SK-N-SH treated with all-trans-retinoic acid at 6 μM for 48 hours (cell line): ENCODE measurements at regions not wholly inside any gene's neighbourhood (a gene's known extent, or its start where the extent isn't known, plus 50 kb on each side); places are given as distances from the start of the nearest gene placed in this dataset.

Source experiments
- ATAC-seq: fragments of 200-7000 bp; cut with Tn5 transposase; 3 replicates; pipeline ENCODE4 v1.9.1; 2020; ENCODE audit warnings: mild to moderate bottlenecking, moderate library complexity
- ARNTL ChIP-seq: fragments of 450-650 bp; formaldehyde crosslinking; IDR thresholded peaks from 2 replicates; pipeline ENCODE4 v1.5.0; 2020; ENCODE audit warnings: low read depth, mild to moderate bottlenecking, moderate library complexity, borderline replicate concordance
- BACH2 ChIP-seq: fragments of 250-450 bp; sonication (Bioruptor Pico); IDR thresholded peaks from 2 replicates; pipeline ENCODE4 v1.9.0; 2021; ENCODE audit warnings: mild to moderate bottlenecking, borderline replicate concordance
- CSDC2 ChIP-seq: fragments of 250-450 bp; sonication (Bioruptor Pico); IDR thresholded peaks from 2 replicates; pipeline ENCODE4 v1.5.0; 2020; ENCODE audit warnings: mild to moderate bottlenecking, moderate library complexity
- ESRRG ChIP-seq: fragments of 250-450 bp; sonication (Bioruptor Pico); IDR thresholded peaks from 2 replicates; pipeline ENCODE4 v1.6.1; 2021; ENCODE audit warnings: mild to moderate bottlenecking
- GLIS3 ChIP-seq: fragments of 250-450 bp; sonication (Bioruptor Pico); IDR thresholded peaks from 2 replicates; pipeline ENCODE4 v1.5.0; 2020; ENCODE audit warnings: mild to moderate bottlenecking, moderate library complexity
- ISL1 ChIP-seq: fragments of 250-450 bp; sonication (Bioruptor Pico); IDR thresholded peaks from 2 replicates; pipeline ENCODE4 v2.1.2; 2022; ENCODE audit warnings: mild to moderate bottlenecking, moderate library complexity
- OSR1 ChIP-seq: fragments of 250-450 bp; sonication (Bioruptor Pico); IDR thresholded peaks from 2 replicates; pipeline ENCODE4 v1.8.0; 2022; ENCODE audit warnings: moderate library complexity, mild to moderate bottlenecking, inconsistent platforms
- PPARA ChIP-seq: fragments of 250-450 bp; sonication (Bioruptor Pico); IDR thresholded peaks from 2 replicates; pipeline ENCODE4 v1.5.0; 2020; ENCODE audit warnings: mild to moderate bottlenecking, borderline replicate concordance
- RARB ChIP-seq: fragments of 250-450 bp; sonication (Bioruptor Pico); IDR thresholded peaks from 2 replicates; pipeline ENCODE4 v1.8.0; 2021; ENCODE audit warnings: mild to moderate bottlenecking, moderate library complexity
- SNAI2 ChIP-seq: fragments of 250-450 bp; sonication (Bioruptor Pico); IDR thresholded peaks from 2 replicates; pipeline ENCODE4 v1.5.0; 2020; ENCODE audit warnings: mild to moderate bottlenecking, moderate library complexity
- TCF4 ChIP-seq: fragments of 250-450 bp; sonication (Bioruptor Pico); IDR thresholded peaks from 2 replicates; pipeline ENCODE4 v1.8.0; 2021; ENCODE audit warnings: mild to moderate bottlenecking, moderate library complexity, borderline replicate concordance
- TOX ChIP-seq: fragments of 250-450 bp; sonication (Bioruptor Pico); IDR thresholded peaks from 2 replicates; pipeline ENCODE4 v1.8.0; 2021; ENCODE audit warnings: mild to moderate bottlenecking, moderate library complexity, borderline replicate concordance
- ZFP3 ChIP-seq: fragments of 250-450 bp; sonication (Bioruptor Pico); IDR thresholded peaks from 2 replicates; pipeline ENCODE4 v1.5.0; 2020; ENCODE audit warnings: mild to moderate bottlenecking, moderate library complexity
- ZFP30 ChIP-seq: fragments of 450-650 bp; formaldehyde crosslinking; IDR thresholded peaks from 2 replicates; pipeline ENCODE4 v1.5.0; 2022; ENCODE audit warnings: mild to moderate bottlenecking, moderate library complexity
- ZNF565 ChIP-seq: fragments of 450-650 bp; formaldehyde crosslinking; conservative IDR thresholded peaks from 2 replicates; pipeline ENCODE4 v1.5.0; 2020; ENCODE audit warnings: low read depth, mild to moderate bottlenecking, moderate library complexity
- ZNF70 ChIP-seq: fragments of 450-650 bp; formaldehyde crosslinking; IDR thresholded peaks from 2 replicates; pipeline ENCODE4 v1.5.0; 2020; ENCODE audit warnings: mild to moderate bottlenecking, moderate library complexity
- TF ChIP-seq, protein P1 (sequence below): fragments of 250-450 bp; sonication (Bioruptor Pico); IDR thresholded peaks from 2 replicates; pipeline ENCODE4 v1.5.1; 2021; ENCODE audit warnings: mild to moderate bottlenecking, moderate library complexity
- TF ChIP-seq, protein P2 (sequence below): fragments of 250-450 bp; sonication (Bioruptor Pico); IDR thresholded peaks from 2 replicates; pipeline ENCODE4 v1.8.0; 2021; ENCODE audit warnings: low read depth, mild to moderate bottlenecking, moderate library complexity, borderline replicate concordance
- TF ChIP-seq, protein P3 (sequence below): fragments of 250-450 bp; sonication (Bioruptor Pico); IDR thresholded peaks from 2 replicates; pipeline ENCODE4 v1.5.1; 2020; ENCODE audit warnings: low read depth, mild to moderate bottlenecking, moderate library complexity
- TF ChIP-seq, protein P4 (sequence below): fragments of 250-450 bp; sonication (Bioruptor Pico); IDR thresholded peaks from 2 replicates; pipeline ENCODE4 v1.8.0; 2020; ENCODE audit warnings: mild to moderate bottlenecking, moderate library complexity, borderline replicate concordance

DNA sequence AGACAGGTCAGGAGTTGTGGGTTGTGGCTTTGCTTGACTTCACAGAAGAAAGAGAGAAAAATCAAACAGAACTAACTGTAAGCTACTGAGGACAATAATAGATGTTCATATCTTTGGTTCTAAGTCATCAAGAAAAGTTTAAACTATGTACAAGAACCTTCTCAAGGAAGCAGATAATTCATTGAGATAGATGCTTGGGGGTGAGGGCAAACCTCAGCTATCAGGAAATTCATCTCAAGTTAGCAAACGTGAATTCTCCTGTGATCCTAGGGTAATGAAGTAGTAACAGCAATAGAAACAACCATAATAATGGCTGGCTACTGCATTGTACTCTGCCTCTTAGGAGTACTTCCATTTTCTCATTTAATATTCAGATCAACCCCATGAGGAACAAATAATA, 506.2 kb downstream of the PLPP3 start:
- TF ChIP-seq GLIS3 (CRISPR knock-in tag) (no peak), OSR1 (CRISPR knock-in tag) (no peak), SNAI2 (no peak)
- TF ChIP-seq, all 23 proteins: peak for 0
- no peak for ATAC-seq

GRCh38 chr1:56072310-56072709, 507.1 kb downstream of the PLPP3 start:
- no peak for ATAC-seq
- TF ChIP-seq ARNTL (CRISPR knock-in tag): no peak
- no peak for TF ChIP-seq CSDC2 (CRISPR knock-in tag)
- TF ChIP-seq SNAI2: no peak
- no peak for TF ChIP-seq TOX (CRISPR knock-in tag)
- no peak for TF ChIP-seq ZFP3
- TF ChIP-seq GLIS3 (CRISPR knock-in tag): no peak
- TF ChIP-seq, all 23 proteins: peak for 0

DNA sequence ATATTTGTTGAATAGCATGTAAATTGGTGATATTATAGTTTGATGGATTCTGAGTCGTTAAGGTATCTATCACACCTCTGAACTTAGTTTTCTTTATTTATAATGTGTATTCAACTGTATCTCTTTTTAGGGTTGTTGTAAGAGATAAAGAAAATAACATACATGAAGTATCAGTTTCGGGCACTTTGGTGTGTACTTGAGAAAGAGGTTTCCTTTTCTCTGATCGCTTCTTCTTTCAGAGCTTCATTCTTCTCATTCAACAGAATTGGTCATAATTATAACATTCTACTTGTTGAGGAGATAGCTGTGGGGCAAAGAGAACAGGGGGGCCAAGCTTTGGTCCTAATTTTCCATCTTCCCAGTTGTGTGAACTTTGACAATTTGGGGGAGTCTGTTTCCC, 508.0 kb downstream of the PLPP3 start:
- no peak for ATAC-seq

DNA sequence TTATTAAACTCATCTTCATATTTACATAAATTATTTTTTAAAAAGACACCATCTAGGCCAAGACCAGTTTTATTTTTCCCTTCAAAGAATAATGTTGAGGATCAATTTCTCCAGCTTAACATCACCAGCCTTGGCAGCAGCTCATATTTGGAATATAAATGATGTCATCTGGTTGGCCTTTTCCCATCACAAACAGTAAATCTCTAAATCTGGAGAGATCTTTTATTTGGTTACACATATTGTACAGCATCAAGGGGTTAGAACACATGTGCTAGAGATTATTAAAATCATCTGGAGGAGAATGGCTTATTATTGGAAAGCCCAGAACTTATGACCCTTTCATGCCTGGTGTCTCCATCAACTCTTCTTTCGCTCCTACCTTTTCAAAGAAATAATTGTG, 508.8 kb downstream of the PLPP3 start:
- peak; percentile 62 for ATAC-seq
- TF ChIP-seq ISL1 (CRISPR knock-in tag): peak; percentile 40; the same call in 1 of the 2 replicates
- TF ChIP-seq, protein P1, sequence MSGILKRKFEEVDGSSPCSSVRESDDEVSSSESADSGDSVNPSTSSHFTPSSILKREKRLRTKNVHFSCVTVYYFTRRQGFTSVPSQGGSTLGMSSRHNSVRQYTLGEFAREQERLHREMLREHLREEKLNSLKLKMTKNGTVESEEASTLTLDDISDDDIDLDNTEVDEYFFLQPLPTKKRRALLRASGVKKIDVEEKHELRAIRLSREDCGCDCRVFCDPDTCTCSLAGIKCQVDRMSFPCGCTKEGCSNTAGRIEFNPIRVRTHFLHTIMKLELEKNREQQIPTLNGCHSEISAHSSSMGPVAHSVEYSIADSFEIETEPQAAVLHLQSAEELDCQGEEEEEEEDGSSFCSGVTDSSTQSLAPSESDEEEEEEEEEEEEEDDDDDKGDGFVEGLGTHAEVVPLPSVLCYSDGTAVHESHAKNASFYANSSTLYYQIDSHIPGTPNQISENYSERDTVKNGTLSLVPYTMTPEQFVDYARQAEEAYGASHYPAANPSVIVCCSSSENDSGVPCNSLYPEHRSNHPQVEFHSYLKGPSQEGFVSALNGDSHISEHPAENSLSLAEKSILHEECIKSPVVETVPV: no peak
- TF ChIP-seq TCF4 (CRISPR knock-in tag): peak; percentile 81
- TF ChIP-seq, all 23 proteins: peak for 2

More for the DNA sequence above, 508.0 kb downstream of the PLPP3 start:
- no peak for TF ChIP-seq CSDC2 (CRISPR knock-in tag)
- TF ChIP-seq, protein P2, sequence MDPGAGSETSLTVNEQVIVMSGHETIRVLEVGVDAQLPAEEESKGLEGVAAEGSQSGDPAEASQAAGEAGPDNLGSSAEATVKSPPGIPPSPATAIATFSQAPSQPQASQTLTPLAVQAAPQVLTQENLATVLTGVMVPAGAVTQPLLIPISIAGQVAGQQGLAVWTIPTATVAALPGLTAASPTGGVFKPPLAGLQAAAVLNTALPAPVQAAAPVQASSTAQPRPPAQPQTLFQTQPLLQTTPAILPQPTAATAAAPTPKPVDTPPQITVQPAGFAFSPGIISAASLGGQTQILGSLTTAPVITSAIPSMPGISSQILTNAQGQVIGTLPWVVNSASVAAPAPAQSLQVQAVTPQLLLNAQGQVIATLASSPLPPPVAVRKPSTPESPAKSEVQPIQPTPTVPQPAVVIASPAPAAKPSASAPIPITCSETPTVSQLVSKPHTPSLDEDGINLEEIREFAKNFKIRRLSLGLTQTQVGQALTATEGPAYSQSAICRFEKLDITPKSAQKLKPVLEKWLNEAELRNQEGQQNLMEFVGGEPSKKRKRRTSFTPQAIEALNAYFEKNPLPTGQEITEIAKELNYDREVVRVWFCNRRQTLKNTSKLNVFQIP: no peak
- TF ChIP-seq PPARA (CRISPR knock-in tag): no peak
- TF ChIP-seq ISL1 (CRISPR knock-in tag): no peak
- TF ChIP-seq TCF4 (CRISPR knock-in tag): no peak
- TF ChIP-seq BACH2 (CRISPR knock-in tag): no peak
- TF ChIP-seq, protein P3, sequence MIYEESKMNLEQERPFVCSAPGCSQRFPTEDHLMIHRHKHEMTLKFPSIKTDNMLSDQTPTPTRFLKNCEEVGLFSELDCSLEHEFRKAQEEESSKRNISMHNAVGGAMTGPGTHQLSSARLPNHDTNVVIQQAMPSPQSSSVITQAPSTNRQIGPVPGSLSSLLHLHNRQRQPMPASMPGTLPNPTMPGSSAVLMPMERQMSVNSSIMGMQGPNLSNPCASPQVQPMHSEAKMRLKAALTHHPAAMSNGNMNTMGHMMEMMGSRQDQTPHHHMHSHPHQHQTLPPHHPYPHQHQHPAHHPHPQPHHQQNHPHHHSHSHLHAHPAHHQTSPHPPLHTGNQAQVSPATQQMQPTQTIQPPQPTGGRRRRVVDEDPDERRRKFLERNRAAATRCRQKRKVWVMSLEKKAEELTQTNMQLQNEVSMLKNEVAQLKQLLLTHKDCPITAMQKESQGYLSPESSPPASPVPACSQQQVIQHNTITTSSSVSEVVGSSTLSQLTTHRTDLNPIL (CRISPR knock-in tag): no peak
- no peak for TF ChIP-seq RARB (CRISPR knock-in tag)
- TF ChIP-seq GLIS3 (CRISPR knock-in tag): no peak
- no peak for TF ChIP-seq ZFP30 (CRISPR knock-in tag)
- TF ChIP-seq ZFP3: no peak
- TF ChIP-seq ZNF70: no peak

- peak; percentile 14; the same call in 1 of the 3 replicates for ATAC-seq
- TF ChIP-seq ZFP30 (CRISPR knock-in tag) (no peak), ZNF565 (CRISPR knock-in tag) (no peak), GLIS3 (CRISPR knock-in tag) (no peak), TCF4 (CRISPR knock-in tag) (no peak), ISL1 (CRISPR knock-in tag) (no peak), SNAI2 (no peak), ESRRG (CRISPR knock-in tag) (no peak), CSDC2 (CRISPR knock-in tag) (no peak)
- TF ChIP-seq, protein P3 (CRISPR knock-in tag): no peak
- TF ChIP-seq, protein P1: no peak
- TF ChIP-seq, protein P4, sequence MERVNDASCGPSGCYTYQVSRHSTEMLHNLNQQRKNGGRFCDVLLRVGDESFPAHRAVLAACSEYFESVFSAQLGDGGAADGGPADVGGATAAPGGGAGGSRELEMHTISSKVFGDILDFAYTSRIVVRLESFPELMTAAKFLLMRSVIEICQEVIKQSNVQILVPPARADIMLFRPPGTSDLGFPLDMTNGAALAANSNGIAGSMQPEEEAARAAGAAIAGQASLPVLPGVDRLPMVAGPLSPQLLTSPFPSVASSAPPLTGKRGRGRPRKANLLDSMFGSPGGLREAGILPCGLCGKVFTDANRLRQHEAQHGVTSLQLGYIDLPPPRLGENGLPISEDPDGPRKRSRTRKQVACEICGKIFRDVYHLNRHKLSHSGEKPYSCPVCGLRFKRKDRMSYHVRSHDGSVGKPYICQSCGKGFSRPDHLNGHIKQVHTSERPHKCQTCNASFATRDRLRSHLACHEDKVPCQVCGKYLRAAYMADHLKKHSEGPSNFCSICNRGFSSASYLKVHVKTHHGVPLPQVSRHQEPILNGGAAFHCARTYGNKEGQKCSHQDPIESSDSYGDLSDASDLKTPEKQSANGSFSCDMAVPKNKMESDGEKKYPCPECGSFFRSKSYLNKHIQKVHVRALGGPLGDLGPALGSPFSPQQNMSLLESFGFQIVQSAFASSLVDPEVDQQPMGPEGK: no peak
These were observed 509.5 kb downstream of the PLPP3 start for GRCh38 chr1:56069824-56070223.
